CD14-positive monocyte (primary cell): ENCODE measurements at regions not wholly inside any gene's neighbourhood (a gene's known extent, or its start where the extent isn't known, plus 50 kb on each side); places are given as distances from the start of the nearest gene placed in this dataset.

Experiments
- DNase-seq, 3 donors: peaks; one replicate each; pipeline ENCODE4 v3.0.0-alpha.2; 2011 to 2022
- H2AFZ ChIP-seq: 2 replicates; pipeline ENCODE4 v1.6.0; 2012; ENCODE audit warnings: mild to moderate bottlenecking, low read depth, low read length, inconsistent platforms; ENCODE audit not compliant: insufficient read depth, poor library complexity, severe bottlenecking
- H3K27ac ChIP-seq, 2 donors: 1 replicate in 1 of 2; 2 replicates in 1 of 2; pipeline ENCODE4 v1.5.1; 2012 to 2013; ENCODE audit warnings: low read length in 2 of 2, control low read depth in 1 of 2, inconsistent platforms in 1 of 2, low read depth in 1 of 2, mild to moderate bottlenecking in 1 of 2
- H3K27me3 ChIP-seq, 2 donors: one replicate each; pipeline versions ENCODE4 v1.6.0 to v1.6.1; 2011 to 2013; ENCODE audit warnings: low read length in 2 of 2; ENCODE audit not compliant: control insufficient read depth in 2 of 2, insufficient read depth in 2 of 2
- H3K36me3 ChIP-seq, 2 donors: replicated peaks in 1 of 2; 1 replicate in 1 of 2; 2 replicates in 1 of 2; pipeline versions ENCODE4 v1.5.1 to v1.6.1; 2012 to 2013; ENCODE audit warnings: low read length in 2 of 2, control low read depth in 1 of 2, inconsistent platforms in 1 of 2, mild to moderate bottlenecking in 1 of 2; ENCODE audit not compliant: insufficient read depth in 2 of 2, control insufficient read depth in 1 of 2
- H3K4me1 ChIP-seq, 2 donors: 1 replicate in 1 of 2; 2 replicates in 1 of 2; pipeline versions ENCODE4 v1.5.1 to v1.6.1; 2012 to 2013; ENCODE audit warnings: low read length in 2 of 2, control low read depth in 1 of 2, inconsistent platforms in 1 of 2, mild to moderate bottlenecking in 1 of 2, moderate library complexity in 1 of 2; ENCODE audit not compliant: insufficient read depth in 2 of 2, control insufficient read depth in 1 of 2
- H3K4me2 ChIP-seq: replicated peaks from 2 replicates; pipeline ENCODE3; 2012; ENCODE audit warnings: low read length, moderate library complexity, mild to moderate bottlenecking; ENCODE audit not compliant: poor library complexity, severe bottlenecking; ENCODE audit errors: extremely low read depth
- H3K4me3 ChIP-seq, 3 experiments: fragments of 200-600 bp in 1 of 3; sonication (generic) in 1 of 3; replicated peaks in 1 of 3; 1 replicate in 2 of 3; 2 replicates in 1 of 3; pipeline ENCODE4 v1.5.1; 2011 to 2013; ENCODE audit warnings: low read length in 3 of 3, mild to moderate bottlenecking in 3 of 3, control low read depth in 2 of 3, low read depth in 2 of 3, inconsistent platforms in 1 of 3, moderate library complexity in 1 of 3
- H3K79me2 ChIP-seq: 2 replicates; pipeline ENCODE4 v1.6.0; 2012; ENCODE audit warnings: mild to moderate bottlenecking, control low read depth, inconsistent platforms, low read length, moderate library complexity; ENCODE audit not compliant: insufficient read depth
- H3K9ac ChIP-seq: 2 replicates; pipeline ENCODE4 v1.6.0; 2017; ENCODE audit warnings: low read length, mild to moderate bottlenecking; ENCODE audit not compliant: insufficient read depth, poor library complexity, severe bottlenecking
- H3K9me3 ChIP-seq, 2 donors: replicated peaks in 1 of 2; 1 replicate in 1 of 2; 2 replicates in 1 of 2; pipeline versions ENCODE4 v1.5.1 to v1.6.1; 2012 to 2013; ENCODE audit warnings: low read length in 2 of 2, control low read depth in 1 of 2; ENCODE audit not compliant: control insufficient read depth in 1 of 2, insufficient read depth in 1 of 2
- H4K20me1 ChIP-seq: 2 replicates; pipeline ENCODE4 v1.6.0; 2012; ENCODE audit warnings: mild to moderate bottlenecking, low read length, control low read depth, moderate library complexity; ENCODE audit not compliant: insufficient read depth
- H3K27ac Mint-ChIP-seq, 7 donors: one replicate each; pipeline ENCODE4 v1.8.0; 2020; ENCODE audit warnings: mild to moderate bottlenecking in 7 of 7, mixed read lengths in 7 of 7, moderate library complexity in 6 of 7, inconsistent platforms in 2 of 7
- H3K27me3 Mint-ChIP-seq, 3 donors: one replicate each; pipeline ENCODE4 v1.8.0; 2021 to 2022; ENCODE audit warnings: low read depth in 3 of 3, mild to moderate bottlenecking in 3 of 3, mixed read lengths in 3 of 3, moderate library complexity in 3 of 3, inconsistent platforms in 1 of 3
- H3K36me3 Mint-ChIP-seq, 2 donors: one replicate each; pipeline ENCODE4 v1.8.0; 2020; ENCODE audit warnings: mixed read lengths in 2 of 2, inconsistent platforms in 1 of 2, mild to moderate bottlenecking in 1 of 2
- H3K4me1 Mint-ChIP-seq: one replicate; pipeline ENCODE4 v1.8.0; 2020; ENCODE audit warnings: mild to moderate bottlenecking, mixed read lengths
- H3K4me3 Mint-ChIP-seq, 2 donors: one replicate each; pipeline ENCODE4 v1.8.0; 2020; ENCODE audit warnings: mild to moderate bottlenecking in 2 of 2, mixed read lengths in 2 of 2, moderate library complexity in 1 of 2
- H3K9me3 Mint-ChIP-seq, 7 donors: one replicate each; pipeline ENCODE4 v1.8.0; 2020 to 2022; ENCODE audit warnings: mixed read lengths in 7 of 7, mild to moderate bottlenecking in 6 of 7, moderate library complexity in 6 of 7, inconsistent platforms in 2 of 7
- CTCF ChIP-seq: fragments of 200-600 bp; IDR thresholded peaks from one replicate; pipeline ENCODE4 v1.8.0; 2022; ENCODE audit warnings: antibody characterized with exemption, mild to moderate bottlenecking
- WGBS: methylation state at CpG from one replicate; pipeline ENCODE4 v1.1.5; 2013; ENCODE audit warnings: missing lambda C conversion rate; ENCODE audit not compliant: insufficient coverage; 5-methylcytosine and 5-hydroxymethylcytosine counted together
- intact Hi-C, 2 donors: fragments of 100-400 bp; cut with micrococcal nuclease; formaldehyde crosslinking; loops; one replicate each; pipeline versions ENCODE4 v1.15.0 to v1.15.1; 2023

DNA sequence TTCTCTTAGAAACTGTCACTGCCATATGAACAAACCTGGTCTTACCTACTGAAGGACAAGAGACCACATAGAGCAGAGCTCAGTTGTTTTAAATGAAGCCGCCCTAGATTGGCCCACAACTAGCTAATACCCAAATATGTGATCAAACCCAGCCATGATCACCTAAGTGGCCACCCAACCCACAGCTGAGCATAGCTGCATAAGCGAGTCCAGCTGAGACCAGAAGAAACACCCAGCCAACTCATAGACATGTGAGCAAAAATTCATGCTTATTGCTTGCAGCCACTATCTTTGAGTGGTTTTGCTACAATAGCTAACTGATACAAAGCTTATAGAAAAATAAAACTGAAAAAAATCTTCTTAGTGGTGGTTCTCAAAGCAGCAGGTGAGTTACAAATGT is 124.3 kb upstream of the CPNE4 start:
- H3K4me3 Mint-ChIP-seq: no peak overlapping the region
- Histone ChIP-seq H3K27me3 (peaks cover 5% of the 10 kb centered on the region in 2 donors), H3K4me2 (no peak overlapping the region), H3K9ac (no peak overlapping the region), H3K9me3 (no peaks in the 10 kb centered on the region), H3K4me1 (no peaks in the 10 kb centered on the region), H3K36me3 (no peaks in the 10 kb centered on the region), H4K20me1 (no peaks in the 10 kb centered on the region), H2AFZ (no peak overlapping the region), H3K79me2 (no peaks in the 10 kb centered on the region), H3K4me3 (no peak overlapping the region), H3K27ac (no peak overlapping the region)
- peaks cover 0 to 15% (median 4%) of the 10 kb centered on the region in 3 donors for H3K27me3 Mint-ChIP-seq
- H3K36me3 Mint-ChIP-seq: no peaks in the 10 kb centered on the region
- TF ChIP-seq CTCF: no peak
- H3K9me3 Mint-ChIP-seq: peaks cover 0 to 1% (median 0%) of the 10 kb centered on the region in 7 donors
- intact Hi-C loops: no loop called here
- WGBS: 100% methylated on average over 2 of the region's 2 CpGs
- H3K27ac Mint-ChIP-seq: no peak overlapping the region
- no peaks in the 10 kb centered on the region for H3K4me1 Mint-ChIP-seq
- no peak for DNase-seq

DNA sequence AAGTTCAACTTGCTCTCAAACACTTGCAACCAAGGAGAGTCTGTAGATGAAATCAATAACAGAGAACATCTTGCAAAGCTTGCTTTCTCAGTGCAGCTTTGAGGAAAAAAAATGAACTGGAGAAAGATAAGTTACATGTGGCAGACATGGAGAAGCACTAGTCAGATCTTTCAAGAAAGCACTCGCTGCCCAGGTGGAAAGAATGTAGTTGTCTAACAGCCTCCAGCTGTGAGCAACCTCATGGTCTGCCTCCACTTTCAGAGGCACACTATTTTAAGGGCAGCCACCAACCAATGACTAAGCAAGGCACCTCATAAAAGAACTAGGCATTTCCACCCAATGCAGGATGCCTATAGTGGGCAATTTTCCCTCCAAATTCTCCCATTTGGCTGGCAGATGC is 125.4 kb upstream of the CPNE4 start:
- Histone ChIP-seq H4K20me1 (no peaks in the 10 kb centered on the region), H3K4me1 (no peaks in the 10 kb centered on the region), H3K27me3 (peaks cover 5% of the 10 kb centered on the region in 2 donors), H3K9me3 (no peaks in the 10 kb centered on the region), H3K4me3 (no peak overlapping the region), H3K27ac (no peak overlapping the region), H3K4me2 (no peak overlapping the region), H2AFZ (no peak overlapping the region), H3K36me3 (no peaks in the 10 kb centered on the region), H3K79me2 (no peaks in the 10 kb centered on the region), H3K9ac (no peak overlapping the region)
- peaks cover 0 to 15% (median 4%) of the 10 kb centered on the region in 3 donors for H3K27me3 Mint-ChIP-seq
- H3K27ac Mint-ChIP-seq: no peak overlapping the region
- H3K4me1 Mint-ChIP-seq: no peaks in the 10 kb centered on the region
- 80% methylated on average over 1 of the region's 1 CpG for WGBS
- H3K9me3 Mint-ChIP-seq: peaks cover 0 to 4% (median 0%) of the 10 kb centered on the region in 7 donors
- no peak for TF ChIP-seq CTCF
- H3K4me3 Mint-ChIP-seq: no peak overlapping the region
- no peaks in the 10 kb centered on the region for H3K36me3 Mint-ChIP-seq
- DNase-seq: no peak
- intact Hi-C loops: no loop called here
